Fibroblast of villous mesenchyme (primary cell): ENCODE measurements at regions not wholly inside any gene's neighbourhood (a gene's known extent, or its start where the extent isn't known, plus 50 kb on each side); places are given as distances from the start of the nearest gene placed in this dataset.
"Not testable (repeated sequence)": the region's sequence is repeated elsewhere in the genome, so short reads cannot be mapped to it uniquely, and the experiment has no call there.

ENCODE experiments used
- DNase-seq: peaks from one replicate; pipeline ENCODE4 v3.0.0-alpha.2; 2010; ENCODE audit warnings: low read depth
- H3K4me3 ChIP-seq: 2 replicates; pipeline ENCODE4 v1.5.1; 2011; ENCODE audit warnings: low read depth, mild to moderate bottlenecking, low read length
- TF ChIP-seq, protein P1 (sequence below): IDR thresholded peaks from 2 replicates; pipeline ENCODE4 v1.5.1; 2012; ENCODE audit warnings: low read depth, mild to moderate bottlenecking, low read length; ENCODE audit not compliant: insufficient read depth

DNA sequence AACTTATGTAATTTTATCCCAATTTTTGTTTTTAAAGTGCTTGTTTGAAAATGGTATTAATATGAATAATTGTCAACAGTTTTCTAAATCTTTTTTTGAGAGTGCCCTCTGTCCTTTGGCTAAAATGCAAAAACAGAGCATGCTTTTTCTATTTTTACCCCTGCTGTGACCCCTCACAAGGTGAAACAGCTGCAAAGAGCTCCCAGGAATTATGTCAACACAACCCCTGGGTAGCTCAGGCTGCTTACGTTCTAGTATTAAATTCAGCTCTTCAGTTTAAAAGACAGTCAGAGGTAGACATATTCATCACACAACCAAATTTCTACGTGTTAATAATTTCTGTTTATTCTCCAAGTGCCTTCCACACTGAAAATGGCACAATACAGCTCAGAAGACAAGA is 367.5 kb downstream of the PRDM5 start:
- DNase-seq, result no peak
- TF ChIP-seq, protein P1, sequence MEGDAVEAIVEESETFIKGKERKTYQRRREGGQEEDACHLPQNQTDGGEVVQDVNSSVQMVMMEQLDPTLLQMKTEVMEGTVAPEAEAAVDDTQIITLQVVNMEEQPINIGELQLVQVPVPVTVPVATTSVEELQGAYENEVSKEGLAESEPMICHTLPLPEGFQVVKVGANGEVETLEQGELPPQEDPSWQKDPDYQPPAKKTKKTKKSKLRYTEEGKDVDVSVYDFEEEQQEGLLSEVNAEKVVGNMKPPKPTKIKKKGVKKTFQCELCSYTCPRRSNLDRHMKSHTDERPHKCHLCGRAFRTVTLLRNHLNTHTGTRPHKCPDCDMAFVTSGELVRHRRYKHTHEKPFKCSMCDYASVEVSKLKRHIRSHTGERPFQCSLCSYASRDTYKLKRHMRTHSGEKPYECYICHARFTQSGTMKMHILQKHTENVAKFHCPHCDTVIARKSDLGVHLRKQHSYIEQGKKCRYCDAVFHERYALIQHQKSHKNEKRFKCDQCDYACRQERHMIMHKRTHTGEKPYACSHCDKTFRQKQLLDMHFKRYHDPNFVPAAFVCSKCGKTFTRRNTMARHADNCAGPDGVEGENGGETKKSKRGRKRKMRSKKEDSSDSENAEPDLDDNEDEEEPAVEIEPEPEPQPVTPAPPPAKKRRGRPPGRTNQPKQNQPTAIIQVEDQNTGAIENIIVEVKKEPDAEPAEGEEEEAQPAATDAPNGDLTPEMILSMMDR, result no peak

GRCh38 chr4:120554086-120554485 is 368.4 kb downstream of the PRDM5 start:
- H3K4me3 ChIP-seq, result no peak overlapping the region
- TF ChIP-seq, protein P1, result no peak
- DNase-seq, result no peak

More for the DNA sequence above, 367.5 kb downstream of the PRDM5 start:
- H3K4me3 ChIP-seq, result no peak overlapping the region

DNA sequence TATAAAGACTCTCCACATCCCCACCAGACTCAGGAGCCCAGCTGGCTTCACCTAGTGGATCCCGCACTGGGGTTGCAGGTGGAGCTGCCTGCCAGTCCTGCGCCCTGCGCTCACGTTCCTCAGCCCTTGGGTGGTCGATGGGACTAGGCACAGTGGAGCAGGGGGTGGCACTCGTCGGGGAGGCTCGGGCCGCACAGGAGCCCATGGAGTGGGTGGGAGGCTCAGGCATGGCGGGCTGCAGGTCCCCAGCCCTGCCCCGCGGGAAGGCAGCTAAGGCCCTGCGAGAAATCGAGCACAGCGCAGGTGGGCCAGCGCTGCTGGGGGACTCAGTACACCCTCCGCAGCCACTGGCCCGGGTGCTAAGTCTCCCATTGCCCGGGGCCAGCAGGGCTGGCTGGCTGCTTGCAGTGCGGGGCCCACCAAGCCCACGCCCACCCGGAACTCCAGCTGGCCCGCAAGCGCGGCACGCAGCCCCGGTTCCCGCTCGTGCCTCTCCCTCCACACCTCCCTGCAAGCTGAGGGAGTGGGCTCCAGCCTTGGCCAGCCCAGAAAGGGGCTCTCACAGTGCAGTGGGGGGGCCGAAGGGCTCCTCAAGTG is 371.8 kb downstream of the PRDM5 start:
- not testable (repeated sequence) for H3K4me3 ChIP-seq, DNase-seq

DNA sequence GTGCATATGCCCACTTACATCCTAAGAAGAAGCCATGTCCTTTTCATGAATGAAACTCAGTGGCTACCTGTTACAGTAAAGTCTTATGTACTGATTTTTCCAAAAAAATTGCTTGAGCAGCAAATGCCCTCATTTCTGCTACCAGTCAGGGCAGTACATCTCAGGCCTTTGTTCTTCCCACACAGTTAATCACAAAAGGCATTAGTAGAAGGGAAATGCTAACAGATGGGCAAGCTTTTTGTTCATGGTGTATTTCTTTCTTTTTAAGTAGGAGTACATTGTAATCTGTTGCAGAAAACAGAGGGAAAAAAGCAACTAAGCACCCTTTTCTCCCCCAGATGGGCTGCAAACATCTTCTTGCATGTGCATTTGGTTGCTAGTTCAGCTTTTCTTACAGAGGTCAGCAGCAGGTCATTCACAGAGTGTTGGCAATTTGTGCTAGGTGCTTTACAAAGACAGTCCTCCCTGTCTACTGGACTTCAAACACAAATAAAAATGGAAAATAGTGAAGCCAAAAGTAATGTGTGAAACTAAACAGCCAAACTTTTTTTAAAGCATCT is 373.4 kb downstream of the PRDM5 start:
- TF ChIP-seq, protein P1, result no peak
- no peak overlapping the region for H3K4me3 ChIP-seq
- no peak for DNase-seq

- DNase-seq, result no peak
- TF ChIP-seq, protein P1, result no peak
- H3K4me3 ChIP-seq, result no peak overlapping the region
Measured at GRCh38 chr4:120545391-120545790, 377.1 kb downstream of the PRDM5 start.

GRCh38 chr4:120544838-120545237 is 377.7 kb downstream of the PRDM5 start:
- no peak overlapping the region for H3K4me3 ChIP-seq
- TF ChIP-seq, protein P1, result no peak
- DNase-seq, result no peak

DNA sequence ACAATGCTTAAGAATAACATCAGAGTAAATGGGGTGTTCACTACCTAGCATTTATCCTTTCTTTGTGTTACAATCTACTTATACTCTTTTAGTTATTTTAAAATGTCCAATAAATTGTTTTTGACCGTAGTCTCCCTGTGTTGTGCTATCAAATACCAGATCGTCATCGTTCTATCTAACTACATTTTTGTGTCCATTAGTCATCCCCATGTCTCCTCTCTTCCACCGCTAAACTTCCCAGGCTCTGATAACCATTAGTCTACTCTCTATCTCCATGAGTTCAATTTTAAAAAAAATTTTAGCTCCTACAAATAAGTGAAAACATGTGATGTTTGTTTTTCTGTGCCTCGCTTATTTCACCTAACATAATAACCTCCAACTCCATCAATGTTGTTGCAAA is 381.9 kb downstream of the PRDM5 start:
- H3K4me3 ChIP-seq, result no peak overlapping the region
- TF ChIP-seq, protein P1, result no peak
- DNase-seq, result no peak
